HG02970 (cell line): ENCODE measurements at regions not wholly inside any gene's neighbourhood (a gene's known extent, or its start where the extent isn't known, plus 50 kb on each side); places are given as distances from the start of the nearest gene placed in this dataset.
"Not testable (repeated sequence)": the region's sequence is repeated elsewhere in the genome, so short reads cannot be mapped to it uniquely, and the experiment has no call there.

Experiments used
- ATAC-seq: cut with Tn5 transposase; IDR thresholded peaks from one replicate; pipeline ENCODE4 v1.9.1; 2021; ENCODE audit warnings: mild to moderate bottlenecking, moderate library complexity, moderate number of reproducible peaks; ENCODE audit not compliant: unreplicated experiment, low FRiP score

DNA sequence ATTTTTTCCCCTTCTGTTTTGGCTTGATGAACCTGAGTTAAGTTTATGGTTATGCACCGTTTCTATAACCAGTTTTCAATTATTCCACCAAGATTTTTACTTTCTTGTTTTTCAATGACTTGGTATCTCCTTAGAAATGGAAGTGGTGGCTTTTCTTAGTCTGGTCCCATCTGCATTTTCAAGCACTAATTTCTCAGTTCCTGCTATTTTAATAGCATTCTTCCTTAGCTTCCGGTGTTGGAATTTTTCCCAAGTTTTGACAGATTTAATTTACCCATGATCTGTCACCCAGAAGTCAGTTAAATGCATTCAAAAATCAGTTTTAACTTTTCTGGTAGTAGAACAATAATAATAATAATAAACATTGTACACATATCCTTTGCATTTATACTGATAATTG lies 184.6 kb upstream of the OLFM3 start:
- no peak for ATAC-seq

GRCh38 chr1:102178480-102178879 lies 181.8 kb upstream of the OLFM3 start:
- ATAC-seq = no peak

GRCh38 chr1:102174259-102174863 lies 177.6 kb upstream of the OLFM3 start:
- ATAC-seq = peak; percentile 78

- ATAC-seq = no peak
Measured at GRCh38 chr1:102172200-102172599, 175.5 kb upstream of the OLFM3 start.

- ATAC-seq = no peak
Measured at GRCh38 chr1:102163799-102164198, 167.1 kb upstream of the OLFM3 start.

DNA sequence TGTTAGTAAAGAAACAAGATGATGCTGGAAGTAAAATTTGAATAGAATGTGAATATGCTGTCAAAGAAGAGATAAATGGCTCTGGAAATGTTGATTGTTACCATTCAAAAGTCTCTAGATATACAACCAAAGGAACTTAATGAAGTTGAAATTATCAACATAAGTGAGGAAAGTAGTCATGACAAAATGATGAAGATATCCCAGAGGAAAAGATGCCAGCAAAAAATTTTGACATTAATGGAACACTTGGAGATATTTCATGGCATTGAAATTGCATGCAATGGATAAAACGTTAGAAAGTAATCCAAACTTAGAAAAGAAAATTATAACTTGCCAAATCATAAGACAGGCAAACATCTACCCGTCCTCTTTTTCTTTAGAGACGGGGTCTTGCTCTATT lies 154.5 kb upstream of the OLFM3 start:
- ATAC-seq = no peak

DNA sequence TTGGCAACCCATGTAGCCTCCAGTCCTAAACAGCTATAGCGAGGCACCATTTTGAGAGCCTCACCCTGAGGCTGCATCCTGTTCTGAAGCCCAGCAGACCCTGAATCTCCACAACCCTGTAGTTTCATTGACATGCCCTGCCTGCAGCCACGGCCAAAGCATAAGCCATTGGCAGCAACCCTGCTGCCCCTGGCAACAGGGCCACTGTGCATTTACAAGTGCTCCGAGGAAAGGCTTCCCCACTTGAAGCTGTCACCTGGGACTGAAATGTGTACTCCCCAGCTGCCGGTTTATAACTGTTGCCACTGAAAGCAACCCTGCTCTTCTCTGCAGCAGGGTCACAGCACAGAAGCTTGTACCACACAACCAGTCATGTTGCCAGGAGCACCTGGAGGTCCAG lies 124.2 kb upstream of the OLFM3 start:
- ATAC-seq = no peak

- no peak for ATAC-seq
Measured at GRCh38 chr1:102118150-102118549, 121.4 kb upstream of the OLFM3 start.

GRCh38 chr1:102110586-102110985 lies 113.9 kb upstream of the OLFM3 start:
- ATAC-seq = no peak

- ATAC-seq = not testable (repeated sequence)
Measured at GRCh38 chr1:102109493-102109892, 112.8 kb upstream of the OLFM3 start.

DNA sequence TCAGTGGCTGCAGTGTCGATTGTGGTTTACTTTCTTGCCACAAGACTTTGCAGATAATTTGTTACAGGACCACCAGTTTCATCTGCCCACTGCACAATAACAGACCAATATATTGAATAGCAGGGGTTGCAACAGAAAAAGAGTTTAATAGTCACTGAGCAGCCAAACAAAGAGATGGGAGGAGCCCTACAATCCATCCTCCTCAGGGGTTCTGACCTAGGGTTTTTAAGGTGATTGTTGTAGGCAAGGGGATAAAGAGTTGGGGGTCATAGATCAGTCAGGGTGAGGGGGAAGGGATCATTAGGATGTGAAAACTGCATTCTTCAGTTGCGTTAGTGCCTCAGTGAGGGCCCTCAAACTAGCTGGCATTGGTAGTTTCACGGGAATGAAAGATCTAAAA lies 110.7 kb upstream of the OLFM3 start:
- ATAC-seq = no peak

- ATAC-seq = no peak
Measured at GRCh38 chr1:102105931-102106550, 109.3 kb upstream of the OLFM3 start.

GRCh38 chr1:102103646-102104045 lies 106.9 kb upstream of the OLFM3 start:
- ATAC-seq = no peak

DNA sequence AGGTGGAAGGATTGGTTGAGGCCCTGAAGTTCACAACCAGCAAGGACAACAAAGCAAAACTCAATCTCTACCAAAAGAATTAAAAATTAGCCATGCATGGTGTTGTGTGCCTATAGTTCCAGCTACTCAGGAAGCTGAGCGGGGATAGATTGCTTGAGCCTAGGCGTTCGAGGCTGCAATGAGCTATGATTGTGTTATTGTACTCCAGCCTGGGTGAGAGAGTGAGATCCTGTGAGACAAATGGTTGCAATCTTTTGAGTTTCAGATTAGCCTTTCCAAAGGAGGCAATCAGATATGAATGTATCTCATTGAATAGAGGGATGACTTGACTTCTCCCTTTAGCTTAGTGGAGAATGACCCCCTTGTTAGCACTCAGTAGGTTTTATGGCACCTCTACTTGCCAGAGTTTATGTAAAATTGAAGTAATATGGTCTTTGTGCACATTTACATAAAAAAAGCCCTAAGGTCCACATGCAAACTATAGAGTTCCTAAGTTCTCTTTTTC lies 105.6 kb upstream of the OLFM3 start:
- ATAC-seq = no peak

- no peak for ATAC-seq
Measured at GRCh38 chr1:102100666-102101065, 103.9 kb upstream of the OLFM3 start.

DNA sequence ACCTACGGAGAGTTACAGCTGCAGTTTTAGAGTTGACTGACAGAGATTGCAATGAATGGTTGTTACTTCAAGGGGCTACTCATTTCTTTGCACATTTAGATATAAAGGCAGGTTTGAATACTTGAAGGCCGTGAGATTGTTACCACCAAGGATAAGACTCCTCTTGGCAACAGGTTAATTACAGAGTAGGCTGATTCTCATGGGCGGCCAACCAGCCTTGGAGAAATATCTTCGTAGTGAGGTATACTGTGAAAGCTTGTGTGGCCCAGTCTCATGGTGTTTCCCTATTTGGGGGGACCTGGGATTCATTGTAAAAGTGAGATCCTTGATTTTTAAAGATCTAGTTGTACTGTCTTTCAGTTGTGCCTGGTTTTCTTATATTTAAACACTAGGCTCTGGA lies 103.2 kb upstream of the OLFM3 start:
- no peak for ATAC-seq

- no peak for ATAC-seq
Measured at GRCh38 chr1:102098536-102098935, 101.8 kb upstream of the OLFM3 start.

GRCh38 chr1:102098081-102098480 lies 101.4 kb upstream of the OLFM3 start:
- no peak for ATAC-seq

DNA sequence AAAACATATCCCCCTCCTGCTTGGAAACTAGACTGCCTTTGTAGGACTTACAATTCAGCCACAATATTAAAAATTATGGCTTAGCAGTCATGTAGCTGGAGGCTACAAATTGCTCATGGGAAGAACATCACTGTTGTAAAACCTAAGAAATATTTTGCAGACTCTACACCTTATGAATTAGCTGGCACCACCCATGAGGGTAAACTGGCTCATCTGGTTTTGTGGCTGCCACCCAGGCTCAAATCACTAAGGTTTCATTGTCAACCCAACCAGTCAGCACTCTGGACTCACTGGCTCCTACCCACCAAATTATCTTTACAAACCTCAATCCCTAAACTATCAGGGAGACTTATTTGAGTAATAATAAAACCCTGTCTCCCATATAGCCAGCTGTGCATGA lies 100.7 kb upstream of the OLFM3 start:
- no peak for ATAC-seq

GRCh38 chr1:102096162-102096561 lies 99.4 kb upstream of the OLFM3 start:
- ATAC-seq = no peak

- ATAC-seq = no peak
Measured at GRCh38 chr1:102089791-102090190, 93.1 kb upstream of the OLFM3 start.

- ATAC-seq = no peak
Measured at GRCh38 chr1:102085896-102086295, 89.2 kb upstream of the OLFM3 start.
